ENCODE measurements at regions not wholly inside any gene's neighbourhood (a gene's known extent, or its start where the extent isn't known, plus 50 kb on each side); places are given as distances from the start of the nearest gene placed in this dataset.

DNA sequence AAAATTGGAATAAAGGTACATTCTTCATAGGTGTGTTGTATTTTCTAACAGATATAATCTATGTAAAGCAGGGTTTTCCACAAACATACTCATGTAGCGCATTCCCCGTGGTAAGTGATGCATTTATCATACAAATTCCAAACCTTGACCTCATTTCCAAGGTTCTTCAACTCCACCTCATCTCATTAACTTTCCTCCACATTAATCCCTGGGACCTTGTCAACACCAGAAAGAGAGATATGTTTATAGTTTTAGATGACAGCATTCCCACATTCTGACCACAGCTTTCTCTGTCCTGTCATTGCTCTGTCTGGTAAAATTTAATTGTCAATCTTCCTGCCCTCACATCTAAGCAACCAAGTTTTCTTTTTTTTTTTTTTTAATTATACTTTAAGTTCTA lies 415.1 kb downstream of the TMEM161B start:
- no peak for DNase-seq (ENCODE audit: low read depth, low spot score)
- ChIA-PET RAD21 (ENCODE audit: unreplicated experiment) (no interaction called here), SMC1A (ENCODE audit: uncharacterized antibody, unreplicated experiment) (no interaction called here), CTCF (no interaction called here), POLR2A (no interaction called here)
- no TSS peak for BruUV-seq (replicated peaks)
- no peak overlapping the region for H3K27ac ChIP-seq (ENCODE audit: control insufficient read depth, insufficient read depth)
- 49% methylated on average over 2 of the region's 2 CpGs for WGBS (ENCODE audit: insufficient coverage, insufficient replicate concordance, low lambda C conversion rate, missing lambda C conversion rate)
- in situ Hi-C loops (cut with MboI) (no loop called here), intact Hi-C loops (cut with micrococcal nuclease; ENCODE audit: unreplicated experiment) (no loop called here)
- H3K4me2 ChIP-seq (ENCODE audit: control insufficient read depth, insufficient read depth), result no peak overlapping the region
- no peaks in the 10 kb centered on the region for H3K79me2 ChIP-seq (ENCODE audit: control insufficient read depth, insufficient read depth, low read length)
- no peak overlapping the region for H3K9ac ChIP-seq (ENCODE audit: control insufficient read depth, insufficient read depth, low read length)
- H3K4me3 ChIP-seq, result no peak overlapping the region
- no peaks in the 10 kb centered on the region for H3K4me1 ChIP-seq (ENCODE audit: control insufficient read depth, insufficient read depth, low read length)
- TF ChIP-seq MTA3 (IDR thresholded peaks at IDR 0.05; ENCODE audit: borderline replicate concordance, low read length) (no peak), RELA (IDR thresholded peaks at IDR 0.05; ENCODE audit: borderline replicate concordance, partially characterized antibody) (no peak), MEF2A (IDR thresholded peaks at IDR 0.05; ENCODE audit: insufficient read depth, low read depth, low read length) (no peak), TAF1 (IDR thresholded peaks at IDR 0.05; ENCODE audit: borderline replicate concordance, low read depth, low read length) (no peak), ESRRA (IDR thresholded peaks at IDR 0.05; ENCODE audit: low read length) (no peak), RBBP5 (conservative IDR thresholded peaks at IDR 0.05) (no peak), NR2C2 (IDR thresholded peaks at IDR 0.05; ENCODE audit: borderline replicate concordance, control insufficient read depth, insufficient read length, low read depth) (no peak), CREB1 (IDR thresholded peaks at IDR 0.05; ENCODE audit: low read depth) (no peak), ZBED1 (IDR thresholded peaks at IDR 0.05; ENCODE audit: borderline replicate concordance) (no peak), CBFB (IDR thresholded peaks at IDR 0.05; ENCODE audit: low read depth) (no peak)
- TF ChIP-seq, protein P1, sequence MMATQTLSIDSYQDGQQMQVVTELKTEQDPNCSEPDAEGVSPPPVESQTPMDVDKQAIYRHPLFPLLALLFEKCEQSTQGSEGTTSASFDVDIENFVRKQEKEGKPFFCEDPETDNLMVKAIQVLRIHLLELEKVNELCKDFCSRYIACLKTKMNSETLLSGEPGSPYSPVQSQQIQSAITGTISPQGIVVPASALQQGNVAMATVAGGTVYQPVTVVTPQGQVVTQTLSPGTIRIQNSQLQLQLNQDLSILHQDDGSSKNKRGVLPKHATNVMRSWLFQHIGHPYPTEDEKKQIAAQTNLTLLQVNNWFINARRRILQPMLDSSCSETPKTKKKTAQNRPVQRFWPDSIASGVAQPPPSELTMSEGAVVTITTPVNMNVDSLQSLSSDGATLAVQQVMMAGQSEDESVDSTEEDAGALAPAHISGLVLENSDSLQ (IDR thresholded peaks at IDR 0.05), result no peak
- TF ChIP-seq, protein P2, sequence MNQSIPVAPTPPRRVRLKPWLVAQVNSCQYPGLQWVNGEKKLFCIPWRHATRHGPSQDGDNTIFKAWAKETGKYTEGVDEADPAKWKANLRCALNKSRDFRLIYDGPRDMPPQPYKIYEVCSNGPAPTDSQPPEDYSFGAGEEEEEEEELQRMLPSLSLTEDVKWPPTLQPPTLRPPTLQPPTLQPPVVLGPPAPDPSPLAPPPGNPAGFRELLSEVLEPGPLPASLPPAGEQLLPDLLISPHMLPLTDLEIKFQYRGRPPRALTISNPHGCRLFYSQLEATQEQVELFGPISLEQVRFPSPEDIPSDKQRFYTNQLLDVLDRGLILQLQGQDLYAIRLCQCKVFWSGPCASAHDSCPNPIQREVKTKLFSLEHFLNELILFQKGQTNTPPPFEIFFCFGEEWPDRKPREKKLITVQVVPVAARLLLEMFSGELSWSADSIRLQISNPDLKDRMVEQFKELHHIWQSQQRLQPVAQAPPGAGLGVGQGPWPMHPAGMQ (IDR thresholded peaks at IDR 0.05; ENCODE audit: borderline replicate concordance), result no peak
- TF ChIP-seq, protein P3, sequence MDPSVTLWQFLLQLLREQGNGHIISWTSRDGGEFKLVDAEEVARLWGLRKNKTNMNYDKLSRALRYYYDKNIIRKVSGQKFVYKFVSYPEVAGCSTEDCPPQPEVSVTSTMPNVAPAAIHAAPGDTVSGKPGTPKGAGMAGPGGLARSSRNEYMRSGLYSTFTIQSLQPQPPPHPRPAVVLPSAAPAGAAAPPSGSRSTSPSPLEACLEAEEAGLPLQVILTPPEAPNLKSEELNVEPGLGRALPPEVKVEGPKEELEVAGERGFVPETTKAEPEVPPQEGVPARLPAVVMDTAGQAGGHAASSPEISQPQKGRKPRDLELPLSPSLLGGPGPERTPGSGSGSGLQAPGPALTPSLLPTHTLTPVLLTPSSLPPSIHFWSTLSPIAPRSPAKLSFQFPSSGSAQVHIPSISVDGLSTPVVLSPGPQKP (IDR thresholded peaks at IDR 0.05; ENCODE audit: low read depth, low read length), result no peak
- TF ChIP-seq, protein P4, sequence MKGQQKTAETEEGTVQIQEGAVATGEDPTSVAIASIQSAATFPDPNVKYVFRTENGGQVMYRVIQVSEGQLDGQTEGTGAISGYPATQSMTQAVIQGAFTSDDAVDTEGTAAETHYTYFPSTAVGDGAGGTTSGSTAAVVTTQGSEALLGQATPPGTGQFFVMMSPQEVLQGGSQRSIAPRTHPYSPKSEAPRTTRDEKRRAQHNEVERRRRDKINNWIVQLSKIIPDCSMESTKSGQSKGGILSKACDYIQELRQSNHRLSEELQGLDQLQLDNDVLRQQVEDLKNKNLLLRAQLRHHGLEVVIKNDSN (IDR thresholded peaks at IDR 0.05; ENCODE audit: borderline replicate concordance, extremely low read length, insufficient read depth, low read depth, low read length), result no peak
- no peak for ATAC-seq
- no peaks in the 10 kb centered on the region for H4K20me1 ChIP-seq (ENCODE audit: control insufficient read depth, insufficient read depth)
- no peaks in the 10 kb centered on the region for H3K27me3 ChIP-seq (replicated peaks in 1 of 2; ENCODE audit: control insufficient read depth in 2 of 2, insufficient read depth in 2 of 2, low read length in 1 of 2)
- H3K9me3 ChIP-seq (replicated peaks; ENCODE audit: control insufficient read depth, insufficient read depth, low read length), result no peaks in the 10 kb centered on the region
- FAIRE-seq, result no peak
- no peaks in the 10 kb centered on the region for H3K36me3 ChIP-seq (ENCODE audit: control insufficient read depth in 2 of 2, insufficient read depth in 2 of 2, low read length in 1 of 2)
- no peak overlapping the region for H2AFZ ChIP-seq (ENCODE audit: control insufficient read depth, low read depth, low read length)

Measured in GM12878 (cell line).